Astrocyte (in vitro differentiated cells and primary cell): ENCODE measurements at regions not wholly inside any gene's neighbourhood (a gene's known extent, or its start where the extent isn't known, plus 50 kb on each side); places are given as distances from the start of the nearest gene placed in this dataset.

Experiments used
- DNase-seq: peaks from one replicate; pipeline ENCODE4 v3.0.0-alpha.2; 2010; ENCODE audit warnings: low read depth
- FAIRE-seq: peaks from 2 replicates; lab custom pipeline; 2011; peaks lifted over from hg19 to GRCh38; lab: Jason Lieb, UNC
- H2AFZ ChIP-seq: 2 replicates; pipeline ENCODE4 v1.6.0; 2012; ENCODE audit warnings: low read depth, low read length, inconsistent platforms
- H3K27ac ChIP-seq: 2 replicates; pipeline ENCODE4 v1.5.1; 2011; ENCODE audit warnings: low read depth, low read length, inconsistent platforms
- H3K27me3 ChIP-seq: 2 replicates; pipeline ENCODE4 v1.6.0; 2011; ENCODE audit warnings: low read length, inconsistent platforms; ENCODE audit not compliant: insufficient read depth
- H3K36me3 ChIP-seq: 2 replicates; pipeline ENCODE4 v1.5.1; 2011; ENCODE audit warnings: low read length, inconsistent platforms; ENCODE audit not compliant: insufficient read depth
- H3K4me1 ChIP-seq: 2 replicates; pipeline ENCODE4 v1.5.1; 2011; ENCODE audit warnings: low read length, inconsistent platforms; ENCODE audit not compliant: insufficient read depth
- H3K4me2 ChIP-seq: 2 replicates; pipeline ENCODE4 v1.6.0; 2012; ENCODE audit warnings: low read length, inconsistent platforms
- H3K4me3 ChIP-seq: 2 replicates; pipeline ENCODE4 v1.5.1; 2011; ENCODE audit warnings: low read depth, mild to moderate bottlenecking, low read length, inconsistent platforms; ENCODE audit not compliant: insufficient read depth
- H3K79me2 ChIP-seq: 2 replicates; pipeline ENCODE4 v1.6.0; 2012; ENCODE audit warnings: mild to moderate bottlenecking, low read length, inconsistent platforms; ENCODE audit not compliant: insufficient read depth
- H3K9ac ChIP-seq: 2 replicates; pipeline ENCODE4 v1.6.0; 2012; ENCODE audit warnings: mild to moderate bottlenecking, low read length, inconsistent platforms
- H3K9me3 ChIP-seq: 2 replicates; pipeline ENCODE4 v1.5.1; 2012; ENCODE audit warnings: low read depth, mild to moderate bottlenecking, low read length, inconsistent platforms; ENCODE audit not compliant: insufficient read depth
- H4K20me1 ChIP-seq: 2 replicates; pipeline ENCODE4 v1.6.0; 2012; ENCODE audit warnings: low read length, inconsistent platforms; ENCODE audit not compliant: insufficient read depth
- H3K27ac Mint-ChIP-seq: one replicate; pipeline ENCODE4 v1.8.0; 2021; ENCODE audit warnings: mild to moderate bottlenecking, mixed read lengths; ENCODE audit not compliant: unreplicated experiment
- H3K27me3 Mint-ChIP-seq: one replicate; pipeline ENCODE4 v1.8.0; 2021; ENCODE audit warnings: low read depth, mixed read lengths; ENCODE audit not compliant: unreplicated experiment
- H3K36me3 Mint-ChIP-seq: one replicate; pipeline ENCODE4 v1.8.0; 2021; ENCODE audit warnings: low read depth, mixed read lengths; ENCODE audit not compliant: unreplicated experiment
- H3K4me1 Mint-ChIP-seq: one replicate; pipeline ENCODE4 v1.8.0; 2021; ENCODE audit warnings: low read depth, mixed read lengths; ENCODE audit not compliant: unreplicated experiment
- H3K4me3 Mint-ChIP-seq: one replicate; pipeline ENCODE4 v1.8.0; 2021; ENCODE audit warnings: mild to moderate bottlenecking, moderate library complexity, mixed read lengths; ENCODE audit not compliant: unreplicated experiment
- H3K9me3 Mint-ChIP-seq: one replicate; pipeline ENCODE4 v1.8.0; 2021; ENCODE audit warnings: mild to moderate bottlenecking, mixed read lengths; ENCODE audit not compliant: unreplicated experiment
- EZH2 ChIP-seq: IDR thresholded peaks from 2 replicates; pipeline ENCODE4 v1.6.1; 2012; ENCODE audit warnings: mild to moderate bottlenecking, low read length, inconsistent platforms; ENCODE audit not compliant: insufficient read depth
- TF ChIP-seq, protein P1 (sequence below): IDR thresholded peaks from 2 replicates; pipeline ENCODE4 v1.5.1; 2011; ENCODE audit warnings: low read depth, mild to moderate bottlenecking, inconsistent platforms, low read length, moderate library complexity; ENCODE audit not compliant: insufficient read depth

DNA sequence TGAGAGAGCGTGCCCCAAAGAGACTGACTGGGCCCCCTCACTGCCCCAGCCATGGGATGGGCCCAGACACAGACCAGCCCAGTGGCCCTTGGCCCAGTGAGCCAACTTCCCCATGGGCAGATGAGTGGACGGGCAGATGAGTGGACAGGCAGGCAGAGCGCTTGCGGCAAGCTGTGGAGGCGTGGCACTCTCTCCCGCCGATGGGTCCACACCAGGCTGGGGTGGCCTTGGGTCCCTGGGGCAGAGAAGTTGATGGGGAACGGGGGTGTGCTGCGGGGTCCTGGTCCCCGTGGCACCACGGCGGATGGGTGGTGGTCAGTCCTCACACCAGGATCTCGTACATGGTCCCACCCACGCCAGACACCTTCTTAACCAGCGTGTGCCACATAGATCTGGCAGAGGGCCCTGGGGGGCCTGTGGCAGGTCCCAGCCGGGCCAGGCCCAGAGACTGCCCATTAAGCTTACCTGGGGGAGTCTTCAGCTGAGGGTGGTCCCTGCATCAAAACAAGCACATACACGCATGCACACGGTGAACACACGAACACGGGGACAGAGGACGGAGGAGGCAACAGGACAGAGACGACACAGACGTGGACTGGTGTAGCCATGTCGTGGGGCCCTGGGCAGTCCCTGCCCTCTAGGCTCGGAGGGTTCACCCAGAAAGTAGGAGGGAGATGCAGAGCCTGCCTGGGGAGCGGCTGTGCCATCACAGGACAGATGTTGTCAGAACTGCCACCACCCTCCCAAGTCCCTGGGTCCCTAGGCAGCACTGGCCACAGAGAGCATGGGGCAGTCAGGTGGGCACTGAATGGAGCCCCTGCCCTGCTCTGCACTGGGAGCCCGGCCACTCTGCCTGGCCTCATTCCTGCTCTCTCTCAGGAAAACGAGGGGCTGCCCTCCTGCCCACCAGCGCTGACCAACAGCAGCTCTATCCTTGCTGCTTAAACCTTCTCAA, 182.2 kb downstream of the IGLL1 start:
- Histone ChIP-seq H3K36me3 (no peaks in the 10 kb centered on the region), H3K4me2 (no peak overlapping the region), H3K9ac (no peak overlapping the region), H3K4me3 (no peak overlapping the region), H3K9me3 (no peaks in the 10 kb centered on the region), H3K27ac (no peak overlapping the region), H2AFZ (no peak overlapping the region), H3K4me1 (peaks cover 16% of the 10 kb centered on the region), H3K27me3 (no peaks in the 10 kb centered on the region), H3K79me2 (no peaks in the 10 kb centered on the region), H4K20me1 (no peaks in the 10 kb centered on the region)
- DNase-seq (no peak), FAIRE-seq (no peak)
- Mint-ChIP-seq H3K27ac (no peak overlapping the region), H3K4me1 (peaks cover 4% of the 10 kb centered on the region), H3K27me3 (peaks cover 4% of the 10 kb centered on the region), H3K36me3 (no peaks in the 10 kb centered on the region), H3K4me3 (no peak overlapping the region), H3K9me3 (no peaks in the 10 kb centered on the region)
- TF ChIP-seq, protein P1, sequence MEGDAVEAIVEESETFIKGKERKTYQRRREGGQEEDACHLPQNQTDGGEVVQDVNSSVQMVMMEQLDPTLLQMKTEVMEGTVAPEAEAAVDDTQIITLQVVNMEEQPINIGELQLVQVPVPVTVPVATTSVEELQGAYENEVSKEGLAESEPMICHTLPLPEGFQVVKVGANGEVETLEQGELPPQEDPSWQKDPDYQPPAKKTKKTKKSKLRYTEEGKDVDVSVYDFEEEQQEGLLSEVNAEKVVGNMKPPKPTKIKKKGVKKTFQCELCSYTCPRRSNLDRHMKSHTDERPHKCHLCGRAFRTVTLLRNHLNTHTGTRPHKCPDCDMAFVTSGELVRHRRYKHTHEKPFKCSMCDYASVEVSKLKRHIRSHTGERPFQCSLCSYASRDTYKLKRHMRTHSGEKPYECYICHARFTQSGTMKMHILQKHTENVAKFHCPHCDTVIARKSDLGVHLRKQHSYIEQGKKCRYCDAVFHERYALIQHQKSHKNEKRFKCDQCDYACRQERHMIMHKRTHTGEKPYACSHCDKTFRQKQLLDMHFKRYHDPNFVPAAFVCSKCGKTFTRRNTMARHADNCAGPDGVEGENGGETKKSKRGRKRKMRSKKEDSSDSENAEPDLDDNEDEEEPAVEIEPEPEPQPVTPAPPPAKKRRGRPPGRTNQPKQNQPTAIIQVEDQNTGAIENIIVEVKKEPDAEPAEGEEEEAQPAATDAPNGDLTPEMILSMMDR, result no peak
- no peak for TF ChIP-seq EZH2

DNA sequence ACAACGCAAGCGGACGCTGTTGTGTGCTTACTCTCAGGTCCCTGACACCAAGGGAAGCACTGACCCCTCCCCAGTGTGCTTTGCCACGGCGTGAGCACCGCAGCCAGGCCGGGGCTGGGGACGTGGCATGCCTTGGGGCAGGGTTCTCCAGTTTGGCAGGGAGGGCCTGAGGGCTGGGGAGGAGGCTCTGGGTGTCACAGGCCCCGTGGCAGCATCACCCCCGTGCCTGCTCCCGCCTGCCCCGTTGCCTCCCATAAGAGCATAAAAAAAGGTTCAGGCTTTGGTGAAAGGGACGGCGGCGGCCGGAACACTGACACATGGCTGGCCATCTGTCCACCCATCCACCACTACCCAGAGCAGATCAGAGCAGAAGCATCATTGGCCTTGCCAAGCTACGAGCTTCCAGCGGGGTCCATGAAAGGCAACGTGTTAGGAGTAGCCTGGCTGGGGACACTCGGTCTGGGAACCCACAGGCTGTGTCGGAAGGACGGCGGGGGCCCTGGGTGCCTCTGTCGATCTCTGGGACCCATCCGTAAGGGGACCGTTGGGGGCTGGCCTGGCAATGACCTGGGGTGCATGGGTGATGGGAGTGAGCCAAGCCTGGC, 183.0 kb downstream of the IGLL1 start:
- H3K4me3 ChIP-seq, result no peak overlapping the region
- no peak overlapping the region for H2AFZ ChIP-seq
- H4K20me1 ChIP-seq, result no peaks in the 10 kb centered on the region
- H3K36me3 ChIP-seq, result no peaks in the 10 kb centered on the region
- H3K9me3 Mint-ChIP-seq, result no peaks in the 10 kb centered on the region
- DNase-seq, result no peak
- no peak overlapping the region for H3K4me3 Mint-ChIP-seq
- no peaks in the 10 kb centered on the region for H3K79me2 ChIP-seq
- no peak overlapping the region for H3K4me2 ChIP-seq
- H3K27ac ChIP-seq, result no peak overlapping the region
- no peak overlapping the region for H3K27ac Mint-ChIP-seq
- peaks cover 5% of the 10 kb centered on the region for H3K27me3 Mint-ChIP-seq
- H3K9ac ChIP-seq, result no peak overlapping the region
- peaks cover 4% of the 10 kb centered on the region for H3K4me1 Mint-ChIP-seq
- FAIRE-seq, result no peak
- H3K27me3 ChIP-seq, result no peaks in the 10 kb centered on the region
- no peak for TF ChIP-seq EZH2
- TF ChIP-seq, protein P1, result no peak
- peaks cover 13% of the 10 kb centered on the region for H3K4me1 ChIP-seq
- no peaks in the 10 kb centered on the region for H3K9me3 ChIP-seq
- no peaks in the 10 kb centered on the region for H3K36me3 Mint-ChIP-seq
